Activated CD8-positive, alpha-beta memory T cell treated with anti-CD3 and anti-CD28 coated beads, Interleukin-2, amount 50 U/mL, for 24 hours (primary cell): ENCODE measurements at regions not wholly inside any gene's neighbourhood (a gene's known extent, or its start where the extent isn't known, plus 50 kb on each side); places are given as distances from the start of the nearest gene placed in this dataset.
"Not testable (repeated sequence)": the region's sequence is repeated elsewhere in the genome, so short reads cannot be mapped to it uniquely, and the experiment has no call there.

Experiments used
- DNase-seq: peaks from one replicate; pipeline ENCODE4 v3.0.0-alpha.2; 2020; ENCODE audit errors: extremely low read depth

DNA sequence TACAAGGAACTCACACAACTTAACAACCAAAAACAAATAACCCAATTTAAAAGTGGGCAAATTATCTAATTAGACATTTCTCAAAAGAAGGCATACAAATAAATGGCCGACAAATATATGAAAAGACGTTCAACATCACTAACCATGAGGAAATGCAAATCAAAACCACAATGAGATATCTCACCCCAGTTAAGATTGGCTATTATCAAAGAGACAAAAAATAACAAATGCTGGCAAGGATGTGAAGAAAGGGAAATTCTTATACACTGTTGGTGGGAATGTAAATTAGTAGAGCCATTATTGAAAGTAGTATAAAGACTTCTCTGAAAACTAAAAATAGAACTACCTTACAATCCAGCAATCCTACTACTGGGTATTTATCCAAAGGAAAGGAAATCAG, 96.7 kb upstream of the SIRPG start:
- DNase-seq: no peak

DNA sequence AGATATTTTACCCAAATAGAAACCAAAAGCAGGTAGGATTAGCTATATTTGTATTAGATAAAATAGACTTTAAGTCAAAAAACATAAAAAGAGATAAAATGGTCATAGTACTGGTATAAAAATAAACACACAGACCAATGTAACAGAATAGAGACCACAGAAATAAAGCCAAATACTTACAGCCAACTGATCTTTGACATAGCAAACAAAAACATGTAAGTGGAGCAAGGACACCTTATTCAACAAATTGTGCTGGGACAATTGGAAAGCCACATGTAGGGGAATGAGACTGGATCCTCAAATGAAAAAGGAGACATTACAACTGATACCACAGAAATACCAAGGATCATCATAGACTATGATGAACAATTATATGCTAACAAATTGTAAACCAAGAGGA, 94.5 kb upstream of the SIRPG start:
- no peak for DNase-seq

GRCh38 chr20:1748777-1749176, 91.2 kb upstream of the SIRPG start:
- DNase-seq: no peak

- no peak for DNase-seq
Observed at GRCh38 chr20:1747953-1748577, 90.5 kb upstream of the SIRPG start.

DNA sequence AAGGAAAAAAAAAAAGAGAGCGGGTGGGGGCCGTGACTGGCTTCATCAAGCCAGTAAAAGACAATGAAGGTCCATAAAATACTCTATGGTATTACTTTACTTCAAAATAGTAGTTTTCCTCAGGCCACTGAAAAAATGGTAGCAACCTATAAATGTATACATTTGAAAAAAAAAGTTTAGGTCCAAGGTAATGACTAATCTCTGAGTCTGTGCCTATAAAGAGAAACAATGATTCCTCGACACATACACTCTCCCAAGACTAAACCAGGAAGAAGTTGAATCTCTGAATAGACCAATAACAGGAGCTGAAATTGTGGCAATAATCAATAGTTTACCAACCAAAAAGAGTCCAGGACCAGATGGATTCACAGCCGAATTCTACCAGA, 84.5 kb upstream of the SIRPG start:
- DNase-seq: not testable (repeated sequence)

- DNase-seq: no peak
Observed at GRCh38 chr20:1741309-1742048, 83.9 kb upstream of the SIRPG start.

GRCh38 chr20:1737134-1737533, 79.6 kb upstream of the SIRPG start:
- DNase-seq: no peak

GRCh38 chr20:1735417-1736089, 78.0 kb upstream of the SIRPG start:
- DNase-seq: no peak

DNA sequence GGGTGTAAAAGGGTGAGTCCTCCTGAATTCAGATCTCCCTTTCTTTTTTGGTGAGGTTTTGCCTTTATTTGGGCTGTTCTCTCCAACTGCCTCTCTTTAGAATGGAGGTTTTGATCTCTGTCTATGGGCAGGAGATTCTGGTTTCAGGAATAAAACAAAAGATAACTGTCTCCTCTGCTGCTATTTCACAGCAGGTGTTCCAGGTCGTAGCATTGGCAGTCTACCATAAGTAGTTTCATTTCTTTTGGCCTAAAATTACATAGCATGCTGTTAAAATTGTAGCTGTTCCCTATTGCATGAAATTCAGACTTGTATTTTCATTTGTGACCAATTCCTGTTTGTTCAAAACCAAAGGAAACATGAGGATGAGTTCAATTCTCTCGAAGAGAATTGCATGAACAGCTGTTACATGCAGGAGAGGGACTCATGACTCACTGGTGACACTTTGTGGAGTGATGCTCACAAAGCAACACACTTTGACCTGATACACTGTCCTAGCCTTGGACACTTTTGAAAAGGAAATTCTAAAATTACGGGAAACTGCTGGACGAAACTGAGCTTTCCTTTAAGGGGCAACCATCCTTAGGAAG, 76.8 kb upstream of the SIRPG start:
- DNase-seq: no peak

DNA sequence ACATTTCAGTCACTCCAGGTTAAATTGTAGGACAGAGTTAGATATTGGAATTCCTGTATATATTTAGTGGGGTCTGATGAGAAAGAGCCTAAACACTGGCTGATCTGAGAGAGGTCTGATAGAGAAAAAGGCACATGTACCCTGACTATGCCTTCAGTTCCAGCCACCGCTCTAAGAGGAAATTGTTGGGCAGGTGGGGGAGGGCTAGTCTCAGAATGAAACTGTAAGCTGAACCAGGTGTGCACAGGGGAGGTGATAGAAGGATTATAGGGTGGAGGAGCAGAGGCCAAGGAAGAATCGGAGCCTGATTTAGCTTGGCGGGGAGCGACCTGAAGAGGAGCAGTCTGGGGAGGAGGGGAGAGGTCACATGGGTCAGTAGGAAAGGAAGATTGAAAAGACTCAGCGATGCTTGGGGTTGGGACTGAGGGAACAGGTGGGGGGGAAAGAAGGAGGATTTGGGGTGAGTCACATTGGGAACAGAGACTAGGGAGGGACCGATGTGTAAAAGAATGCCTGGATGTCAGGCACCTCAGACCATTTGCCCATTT, 74.3 kb upstream of the SIRPG start:
- not testable (repeated sequence) for DNase-seq

- not testable (repeated sequence) for DNase-seq
Observed at GRCh38 chr20:1730981-1731711, 73.6 kb upstream of the SIRPG start.

DNA sequence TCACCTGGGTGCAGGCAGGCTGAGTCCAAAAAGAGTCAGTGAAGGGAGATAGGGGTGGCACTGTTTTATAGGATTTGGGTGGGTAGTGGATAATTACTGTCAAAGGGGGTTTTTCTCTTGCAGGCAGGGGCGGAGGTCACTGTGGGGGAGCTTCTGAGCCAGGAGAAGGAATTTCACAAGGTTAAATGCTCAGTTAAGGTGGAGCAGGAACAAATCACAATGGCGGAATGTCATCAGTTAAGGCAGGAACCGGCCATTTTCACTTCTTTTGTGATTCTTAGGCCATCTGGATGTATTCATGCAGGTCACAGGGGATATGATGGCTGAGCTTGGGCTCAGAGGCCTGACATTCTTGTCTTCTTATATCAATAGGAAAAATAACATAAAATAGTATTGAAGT, 69.7 kb upstream of the SIRPG start:
- DNase-seq: not testable (repeated sequence)

DNA sequence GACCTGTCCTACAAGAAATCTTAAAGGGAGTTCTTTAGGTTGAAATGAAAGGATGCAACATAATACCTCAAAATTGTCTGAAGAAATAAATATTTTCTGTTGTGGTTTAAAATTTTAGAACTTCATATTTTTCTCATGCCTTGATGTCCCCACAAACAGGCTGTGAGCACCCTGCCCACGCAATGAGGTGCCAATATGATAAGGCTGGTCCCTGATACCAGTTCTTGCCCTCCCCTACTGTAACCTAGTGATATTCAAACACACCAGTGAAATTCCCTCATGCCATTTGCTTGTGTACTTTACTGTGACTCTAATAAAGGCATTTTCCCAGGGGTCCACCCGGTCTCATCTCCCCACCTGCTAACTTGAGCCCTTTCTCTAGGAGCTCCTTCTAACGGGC, 67.3 kb upstream of the SIRPG start:
- no peak for DNase-seq

GRCh38 chr20:1722513-1723050, 65.0 kb upstream of the SIRPG start:
- DNase-seq: no peak

GRCh38 chr20:1721687-1722512, 64.3 kb upstream of the SIRPG start:
- no peak for DNase-seq

DNA sequence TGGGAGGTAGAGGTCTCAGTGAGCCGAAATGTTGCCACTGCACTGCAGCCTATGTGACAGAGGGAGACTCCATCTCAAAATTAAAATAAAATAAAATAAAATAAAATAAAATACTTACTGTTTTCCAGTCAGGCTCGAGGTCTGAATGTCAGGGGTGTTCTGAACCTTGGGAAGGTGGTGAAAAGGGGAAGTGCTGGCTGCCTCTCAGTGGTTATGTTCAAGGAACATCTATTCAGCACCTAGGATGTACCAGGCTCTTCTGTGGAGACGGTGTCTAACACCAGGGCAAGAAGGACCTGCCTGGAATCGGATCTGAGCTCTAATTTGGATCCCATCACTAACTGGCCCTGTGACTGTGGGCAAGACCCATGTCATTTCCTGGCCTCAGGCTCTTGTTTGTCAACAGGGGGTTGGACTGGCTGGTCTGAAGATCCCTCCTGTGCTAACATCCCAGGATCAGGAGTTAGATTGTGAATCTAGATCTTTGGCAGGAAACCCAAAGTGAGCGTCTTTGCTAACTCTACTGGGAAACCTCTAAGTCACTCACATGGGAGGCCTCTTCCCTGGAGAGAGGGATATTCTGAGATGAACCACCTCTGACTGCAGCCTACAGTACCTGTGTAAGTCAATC, 63.4 kb upstream of the SIRPG start:
- DNase-seq: no peak

DNA sequence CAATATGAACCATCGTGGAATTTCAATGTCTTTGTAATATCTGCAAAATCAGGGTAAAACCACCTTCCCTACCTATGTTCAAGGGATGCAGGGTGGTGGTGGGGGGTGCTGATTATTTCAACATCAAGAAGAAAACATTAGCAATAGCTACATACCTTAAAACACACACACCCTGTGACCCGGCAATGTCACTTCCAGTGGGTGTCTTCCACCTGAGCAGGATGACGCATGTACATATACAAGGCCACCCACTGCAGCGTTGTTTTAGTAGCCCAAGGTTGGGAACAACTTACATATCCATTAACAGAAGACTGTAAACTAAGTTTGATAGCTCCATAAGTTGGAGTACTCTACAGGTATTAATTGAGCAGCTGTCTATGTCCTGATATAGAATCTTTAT, 62.6 kb upstream of the SIRPG start:
- no peak for DNase-seq

- DNase-seq: no peak
Observed at GRCh38 chr20:1718604-1719384, 61.2 kb upstream of the SIRPG start.
